Activated T-cell treated with anti-CD3 and anti-CD28 coated beads, Interleukin-2, amount 50 U/mL, for 24 hours (primary cell): ENCODE measurements at regions not wholly inside any gene's neighbourhood (a gene's known extent, or its start where the extent isn't known, plus 50 kb on each side); places are given as distances from the start of the nearest gene placed in this dataset.
"Not testable (repeated sequence)": the region's sequence is repeated elsewhere in the genome, so short reads cannot be mapped to it uniquely, and the experiment has no call there.

Experiments used
- DNase-seq: peaks from one replicate; pipeline ENCODE4 v3.0.0-alpha.2; 2020
- H3K27ac Mint-ChIP-seq: 2 replicates; pipeline ENCODE4 v1.8.0; 2020; ENCODE audit warnings: mild to moderate bottlenecking, mixed read lengths
- H3K27me3 Mint-ChIP-seq: 2 replicates; pipeline ENCODE4 v1.8.0; 2020; ENCODE audit warnings: mixed read lengths
- H3K36me3 Mint-ChIP-seq: 2 replicates; pipeline ENCODE4 v1.8.0; 2020; ENCODE audit warnings: low read depth, mixed read lengths
- H3K4me1 Mint-ChIP-seq: 2 replicates; pipeline ENCODE4 v1.8.0; 2020; ENCODE audit warnings: low read depth, mixed read lengths
- H3K4me3 Mint-ChIP-seq: 2 replicates; pipeline ENCODE4 v1.8.0; 2020; ENCODE audit warnings: mild to moderate bottlenecking, moderate library complexity, mixed read lengths
- H3K9me3 Mint-ChIP-seq: 2 replicates; pipeline ENCODE4 v1.8.0; 2020; ENCODE audit warnings: mixed read lengths

GRCh38 chr20:24842274-24842917 lies 106.7 kb upstream of the CST7 start:
- peaks cover 35% of the 10 kb centered on the region for H3K27me3 Mint-ChIP-seq
- no peak overlapping the region for H3K4me3 Mint-ChIP-seq
- H3K27ac Mint-ChIP-seq: no peak overlapping the region
- no peak for DNase-seq
- H3K4me1 Mint-ChIP-seq: peaks cover 1% of the 10 kb centered on the region
- H3K9me3 Mint-ChIP-seq: peaks cover 9% of the 10 kb centered on the region
- no peaks in the 10 kb centered on the region for H3K36me3 Mint-ChIP-seq

GRCh38 chr20:24842918-24843715 lies 106.0 kb upstream of the CST7 start:
- DNase-seq: no peak
- Mint-ChIP-seq H3K4me1 (peaks cover 1% of the 10 kb centered on the region), H3K27ac (no peak overlapping the region), H3K36me3 (no peaks in the 10 kb centered on the region), H3K4me3 (no peak overlapping the region), H3K27me3 (peaks cover 39% of the 10 kb centered on the region), H3K9me3 (peaks cover 12% of the 10 kb centered on the region)

- DNase-seq: no peak
- Mint-ChIP-seq H3K9me3 (peaks cover 12% of the 10 kb centered on the region), H3K27me3 (peaks cover 25% of the 10 kb centered on the region), H3K27ac (no peak overlapping the region), H3K4me1 (no peaks in the 10 kb centered on the region), H3K4me3 (no peak overlapping the region), H3K36me3 (no peaks in the 10 kb centered on the region)
Observed at GRCh38 chr20:24850176-24850575, 98.9 kb upstream of the CST7 start.

- Mint-ChIP-seq H3K4me1 (no peaks in the 10 kb centered on the region), H3K27me3 (peaks cover 19% of the 10 kb centered on the region), H3K27ac (no peak overlapping the region), H3K36me3 (no peaks in the 10 kb centered on the region), H3K9me3 (peaks cover 9% of the 10 kb centered on the region), H3K4me3 (no peak overlapping the region)
- DNase-seq: no peak
Observed at GRCh38 chr20:24851346-24852019, 97.6 kb upstream of the CST7 start.

GRCh38 chr20:24853916-24854315 lies 95.2 kb upstream of the CST7 start:
- H3K27me3 Mint-ChIP-seq: peaks cover 28% of the 10 kb centered on the region

GRCh38 chr20:24855848-24856247 lies 93.2 kb upstream of the CST7 start:
- H3K27me3 Mint-ChIP-seq: peaks cover 39% of the 10 kb centered on the region
- H3K27ac Mint-ChIP-seq: no peak overlapping the region
- no peak overlapping the region for H3K4me3 Mint-ChIP-seq
- no peak for DNase-seq
- no peaks in the 10 kb centered on the region for H3K36me3 Mint-ChIP-seq
- H3K9me3 Mint-ChIP-seq: peaks cover 12% of the 10 kb centered on the region
- peaks cover 1% of the 10 kb centered on the region for H3K4me1 Mint-ChIP-seq

More at GRCh38 chr20:24853916-24854315, 95.2 kb upstream of the CST7 start:
- H3K36me3 Mint-ChIP-seq: no peaks in the 10 kb centered on the region
- no peak overlapping the region for H3K4me3 Mint-ChIP-seq
- peaks cover 12% of the 10 kb centered on the region for H3K9me3 Mint-ChIP-seq
- H3K4me1 Mint-ChIP-seq: peaks cover 1% of the 10 kb centered on the region
- no peak for DNase-seq
- H3K27ac Mint-ChIP-seq: no peak overlapping the region

GRCh38 chr20:24858500-24858899 lies 90.6 kb upstream of the CST7 start:
- H3K36me3 Mint-ChIP-seq, H3K4me1 Mint-ChIP-seq, H3K27ac Mint-ChIP-seq, H3K4me3 Mint-ChIP-seq, DNase-seq: not testable (repeated sequence)
- Mint-ChIP-seq H3K27me3 (peaks cover 25% of the 10 kb centered on the region), H3K9me3 (peaks cover 12% of the 10 kb centered on the region)

- Mint-ChIP-seq H3K9me3 (peaks cover 12% of the 10 kb centered on the region), H3K4me3 (no peak overlapping the region), H3K36me3 (no peaks in the 10 kb centered on the region), H3K4me1 (peaks cover 1% of the 10 kb centered on the region), H3K27ac (no peak overlapping the region), H3K27me3 (peaks cover 25% of the 10 kb centered on the region)
- no peak for DNase-seq
Observed at GRCh38 chr20:24859539-24859938, 89.5 kb upstream of the CST7 start.

- Mint-ChIP-seq H3K36me3 (no peaks in the 10 kb centered on the region), H3K4me1 (peaks cover 1% of the 10 kb centered on the region), H3K27ac (no peak overlapping the region), H3K27me3 (peaks cover 20% of the 10 kb centered on the region), H3K4me3 (no peak overlapping the region), H3K9me3 (peaks cover 12% of the 10 kb centered on the region)
- DNase-seq: no peak
Observed at GRCh38 chr20:24862186-24862585, 86.9 kb upstream of the CST7 start.

- Mint-ChIP-seq H3K4me3 (no peak overlapping the region), H3K36me3 (no peaks in the 10 kb centered on the region), H3K9me3 (peaks cover 10% of the 10 kb centered on the region), H3K27ac (no peak overlapping the region), H3K27me3 (peaks cover 16% of the 10 kb centered on the region), H3K4me1 (peaks cover 1% of the 10 kb centered on the region)
- DNase-seq: no peak
Observed at GRCh38 chr20:24862606-24863005, 86.5 kb upstream of the CST7 start.

GRCh38 chr20:24863356-24863755 lies 85.7 kb upstream of the CST7 start:
- Mint-ChIP-seq H3K36me3 (no peaks in the 10 kb centered on the region), H3K9me3 (peaks cover 7% of the 10 kb centered on the region), H3K27me3 (peaks cover 11% of the 10 kb centered on the region), H3K4me3 (no peak overlapping the region), H3K4me1 (peaks cover 1% of the 10 kb centered on the region), H3K27ac (no peak overlapping the region)
- DNase-seq: no peak

GRCh38 chr20:24866008-24866407 lies 83.1 kb upstream of the CST7 start:
- DNase-seq: no peak
- H3K36me3 Mint-ChIP-seq: no peaks in the 10 kb centered on the region
- H3K9me3 Mint-ChIP-seq: peaks cover 7% of the 10 kb centered on the region
- no peak overlapping the region for H3K27ac Mint-ChIP-seq
- H3K4me3 Mint-ChIP-seq: no peak overlapping the region
- peaks cover under 1% of the 10 kb centered on the region for H3K27me3 Mint-ChIP-seq
- H3K4me1 Mint-ChIP-seq: no peaks in the 10 kb centered on the region

GRCh38 chr20:24866742-24867141 lies 82.3 kb upstream of the CST7 start:
- Mint-ChIP-seq H3K27me3 (peaks cover 4% of the 10 kb centered on the region), H3K27ac (no peak overlapping the region), H3K36me3 (no peaks in the 10 kb centered on the region), H3K4me3 (no peak overlapping the region), H3K9me3 (peaks cover 7% of the 10 kb centered on the region), H3K4me1 (no peaks in the 10 kb centered on the region)
- no peak for DNase-seq

- H3K27ac Mint-ChIP-seq: no peak overlapping the region
- H3K36me3 Mint-ChIP-seq: no peaks in the 10 kb centered on the region
- peaks cover 11% of the 10 kb centered on the region for H3K27me3 Mint-ChIP-seq
- no peaks in the 10 kb centered on the region for H3K4me1 Mint-ChIP-seq
- H3K4me3 Mint-ChIP-seq: no peak overlapping the region
- peaks cover 7% of the 10 kb centered on the region for H3K9me3 Mint-ChIP-seq
- DNase-seq: no peak
Observed at GRCh38 chr20:24867556-24867955, 81.5 kb upstream of the CST7 start.
